Loucy (cell line): ENCODE measurements at regions not wholly inside any gene's neighbourhood (a gene's known extent, or its start where the extent isn't known, plus 50 kb on each side); places are given as distances from the start of the nearest gene placed in this dataset.
A peak's percentile ranks its signal among the peaks of the same experiment; 100 is the strongest.

Experiments
- EZH2phosphoT487 ChIP-seq: fragments of 200-600 bp; IDR thresholded peaks from 2 replicates; pipeline ENCODE4 v1.6.1; 2018; ENCODE audit warnings: antibody characterized with exemption, mild to moderate bottlenecking, moderate library complexity, borderline replicate concordance
- TF ChIP-seq, protein P1 (sequence below): fragments of 200-600 bp; sonication (generic); conservative IDR thresholded peaks from 2 replicates; pipeline ENCODE4 v1.5.1; 2014; ENCODE audit warnings: mild to moderate bottlenecking, antibody characterized with exemption, low read length

DNA sequence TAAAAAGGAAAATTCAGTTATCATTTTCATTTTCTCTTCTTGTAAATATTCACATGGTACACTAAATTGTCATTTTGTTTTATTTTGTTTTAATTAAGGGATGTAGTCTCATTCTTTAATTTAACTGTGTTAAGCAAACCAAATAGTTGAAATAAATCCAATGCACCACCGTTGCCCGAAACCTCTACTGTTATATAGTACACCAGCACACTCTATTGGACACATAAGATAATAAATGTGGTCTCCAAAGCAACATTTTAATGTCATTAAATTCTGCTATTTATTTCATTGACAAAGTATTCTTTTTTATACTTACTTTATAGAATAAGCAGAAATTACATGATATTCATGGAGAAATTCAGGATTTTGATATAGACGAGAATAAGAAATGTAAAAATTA lies 156.4 kb upstream of the FREM2 start:
- TF ChIP-seq, protein P1, sequence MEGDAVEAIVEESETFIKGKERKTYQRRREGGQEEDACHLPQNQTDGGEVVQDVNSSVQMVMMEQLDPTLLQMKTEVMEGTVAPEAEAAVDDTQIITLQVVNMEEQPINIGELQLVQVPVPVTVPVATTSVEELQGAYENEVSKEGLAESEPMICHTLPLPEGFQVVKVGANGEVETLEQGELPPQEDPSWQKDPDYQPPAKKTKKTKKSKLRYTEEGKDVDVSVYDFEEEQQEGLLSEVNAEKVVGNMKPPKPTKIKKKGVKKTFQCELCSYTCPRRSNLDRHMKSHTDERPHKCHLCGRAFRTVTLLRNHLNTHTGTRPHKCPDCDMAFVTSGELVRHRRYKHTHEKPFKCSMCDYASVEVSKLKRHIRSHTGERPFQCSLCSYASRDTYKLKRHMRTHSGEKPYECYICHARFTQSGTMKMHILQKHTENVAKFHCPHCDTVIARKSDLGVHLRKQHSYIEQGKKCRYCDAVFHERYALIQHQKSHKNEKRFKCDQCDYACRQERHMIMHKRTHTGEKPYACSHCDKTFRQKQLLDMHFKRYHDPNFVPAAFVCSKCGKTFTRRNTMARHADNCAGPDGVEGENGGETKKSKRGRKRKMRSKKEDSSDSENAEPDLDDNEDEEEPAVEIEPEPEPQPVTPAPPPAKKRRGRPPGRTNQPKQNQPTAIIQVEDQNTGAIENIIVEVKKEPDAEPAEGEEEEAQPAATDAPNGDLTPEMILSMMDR: peak; percentile 38; the same call in 1 of the 2 replicates
- TF ChIP-seq EZH2phosphoT487: no peak
